Natural killer cell (primary cell): ENCODE measurements at regions not wholly inside any gene's neighbourhood (a gene's known extent, or its start where the extent isn't known, plus 50 kb on each side); places are given as distances from the start of the nearest gene placed in this dataset.

Experiments used
- ATAC-seq, 3 donors: fragments of 150-1000 bp in 2 of 3; fragments of 200-7000 bp in 1 of 3; cut with Tn5 transposase; 1 replicate in 1 of 3; 2 replicates in 2 of 3; pipeline ENCODE4 v1.10.0; 2021; ENCODE audit warnings: mild to moderate bottlenecking in 2 of 3, moderate library complexity in 2 of 3
- DNase-seq, 2 donors: peaks; one replicate each; pipeline versions ENCODE4 v3.0.0 to v3.0.0-alpha.2; 2013 to 2021; ENCODE audit warnings: mixed read lengths in 1 of 2
- H3K27ac ChIP-seq: one replicate; pipeline ENCODE4 v1.5.1; 2013; ENCODE audit warnings: mild to moderate bottlenecking, low read length
- H3K27me3 ChIP-seq: one replicate; pipeline ENCODE4 v1.6.1; 2013; ENCODE audit warnings: low read length; ENCODE audit not compliant: control insufficient read depth, insufficient read depth
- H3K36me3 ChIP-seq: one replicate; pipeline ENCODE4 v1.6.1; 2013; ENCODE audit warnings: low read length; ENCODE audit not compliant: control insufficient read depth, insufficient read depth
- H3K4me1 ChIP-seq: one replicate; pipeline ENCODE4 v1.6.1; 2013; ENCODE audit warnings: low read length; ENCODE audit not compliant: control insufficient read depth, insufficient read depth
- H3K4me3 ChIP-seq: one replicate; pipeline ENCODE4 v1.5.1; 2013; ENCODE audit warnings: low read length
- H3K9me3 ChIP-seq: one replicate; pipeline ENCODE4 v1.6.1; 2013; ENCODE audit warnings: low read length; ENCODE audit not compliant: control insufficient read depth, insufficient read depth
- H3K27ac Mint-ChIP-seq, 2 donors: one replicate each; pipeline ENCODE4 v1.8.0; 2022; ENCODE audit warnings: mild to moderate bottlenecking in 2 of 2, mixed read lengths in 2 of 2, moderate library complexity in 1 of 2
- H3K27me3 Mint-ChIP-seq, 2 donors: one replicate each; pipeline ENCODE4 v1.8.0; 2022; ENCODE audit warnings: low read depth in 2 of 2, mixed read lengths in 2 of 2
- H3K36me3 Mint-ChIP-seq: one replicate; pipeline ENCODE4 v1.8.0; 2022; ENCODE audit warnings: mixed read lengths
- H3K4me1 Mint-ChIP-seq, 2 donors: one replicate each; pipeline ENCODE4 v1.8.0; 2022; ENCODE audit warnings: mixed read lengths in 2 of 2
- H3K4me3 Mint-ChIP-seq: one replicate; pipeline ENCODE4 v1.8.0; 2022; ENCODE audit warnings: mild to moderate bottlenecking, moderate library complexity, mixed read lengths
- H3K9me3 Mint-ChIP-seq, 2 donors: one replicate each; pipeline ENCODE4 v1.8.0; 2022; ENCODE audit warnings: mixed read lengths in 2 of 2
- WGBS: methylation state at CpG from one replicate; pipeline ENCODE4 v1.1.7; 2013; ENCODE audit warnings: missing lambda C conversion rate; ENCODE audit not compliant: insufficient coverage; 5-methylcytosine and 5-hydroxymethylcytosine counted together
- intact Hi-C: fragments of 100-400 bp; cut with micrococcal nuclease; formaldehyde crosslinking; loops from one replicate; pipeline ENCODE4 v1.14.2; 2022
- TF ChIP-seq, protein P1 (sequence below): fragments of 200-600 bp; IDR thresholded peaks from one replicate; pipeline ENCODE4 v1.8.0; 2022; ENCODE audit warnings: antibody characterized with exemption

DNA sequence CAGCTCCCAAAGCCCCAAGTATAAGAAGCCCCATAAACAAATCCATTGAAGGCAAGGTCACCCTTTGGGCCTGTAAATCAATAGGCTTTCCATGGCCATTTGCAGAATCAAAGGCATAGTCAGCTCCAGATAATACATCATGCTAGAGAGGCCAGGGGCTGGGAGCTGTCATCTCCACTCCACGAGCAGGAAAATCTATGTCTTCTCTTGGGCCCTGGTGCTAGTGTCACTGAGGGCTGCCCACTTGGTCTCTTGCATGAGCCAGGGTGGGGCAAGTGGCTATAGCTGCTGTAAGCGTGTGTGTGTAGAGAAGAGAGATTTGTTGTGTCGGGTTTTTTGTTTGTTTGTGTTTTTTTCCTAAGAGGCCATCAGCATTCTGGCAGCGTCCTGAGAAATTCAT is 90.0 kb upstream of the ZNF618 start:
- Histone ChIP-seq H3K9me3 (no peaks in the 10 kb centered on the region), H3K4me1 (no peaks in the 10 kb centered on the region), H3K27ac (no peak overlapping the region), H3K27me3 (no peaks in the 10 kb centered on the region), H3K36me3 (no peaks in the 10 kb centered on the region), H3K4me3 (no peak overlapping the region)
- Mint-ChIP-seq H3K27me3 (no peaks in the 10 kb centered on the region), H3K27ac (no peak overlapping the region), H3K36me3 (no peaks in the 10 kb centered on the region), H3K9me3 (no peaks in the 10 kb centered on the region), H3K4me1 (no peaks in the 10 kb centered on the region), H3K4me3 (no peak overlapping the region)
- DNase-seq (no peak), ATAC-seq (no peak)
- TF ChIP-seq, protein P1, sequence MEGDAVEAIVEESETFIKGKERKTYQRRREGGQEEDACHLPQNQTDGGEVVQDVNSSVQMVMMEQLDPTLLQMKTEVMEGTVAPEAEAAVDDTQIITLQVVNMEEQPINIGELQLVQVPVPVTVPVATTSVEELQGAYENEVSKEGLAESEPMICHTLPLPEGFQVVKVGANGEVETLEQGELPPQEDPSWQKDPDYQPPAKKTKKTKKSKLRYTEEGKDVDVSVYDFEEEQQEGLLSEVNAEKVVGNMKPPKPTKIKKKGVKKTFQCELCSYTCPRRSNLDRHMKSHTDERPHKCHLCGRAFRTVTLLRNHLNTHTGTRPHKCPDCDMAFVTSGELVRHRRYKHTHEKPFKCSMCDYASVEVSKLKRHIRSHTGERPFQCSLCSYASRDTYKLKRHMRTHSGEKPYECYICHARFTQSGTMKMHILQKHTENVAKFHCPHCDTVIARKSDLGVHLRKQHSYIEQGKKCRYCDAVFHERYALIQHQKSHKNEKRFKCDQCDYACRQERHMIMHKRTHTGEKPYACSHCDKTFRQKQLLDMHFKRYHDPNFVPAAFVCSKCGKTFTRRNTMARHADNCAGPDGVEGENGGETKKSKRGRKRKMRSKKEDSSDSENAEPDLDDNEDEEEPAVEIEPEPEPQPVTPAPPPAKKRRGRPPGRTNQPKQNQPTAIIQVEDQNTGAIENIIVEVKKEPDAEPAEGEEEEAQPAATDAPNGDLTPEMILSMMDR, result no peak
- 79% methylated on average over 3 of the region's 4 CpGs for WGBS
- intact Hi-C loops, result no loop called here

DNA sequence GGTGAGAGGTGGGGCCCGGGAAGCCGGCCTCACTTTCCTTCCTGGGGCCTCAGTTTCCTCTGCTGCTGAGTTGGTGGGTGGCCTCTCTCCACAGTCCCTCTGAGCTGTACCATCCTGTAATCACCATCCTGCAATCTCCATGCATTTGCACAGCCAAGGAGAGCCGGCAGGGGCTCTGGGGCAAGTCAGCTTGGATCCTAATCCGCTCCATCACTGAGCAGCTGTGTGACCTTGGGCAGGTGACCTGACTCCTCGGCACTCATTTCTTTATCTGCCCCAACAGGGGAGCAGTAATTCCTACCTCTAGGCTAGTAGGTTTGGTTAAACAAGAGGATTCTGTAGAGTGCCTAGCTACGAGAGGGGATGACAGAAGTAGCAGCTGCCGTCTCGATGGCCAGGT is 88.2 kb upstream of the ZNF618 start:
- no peak overlapping the region for H3K27ac ChIP-seq
- no peaks in the 10 kb centered on the region for H3K4me1 ChIP-seq
- H3K4me3 Mint-ChIP-seq, result no peak overlapping the region
- WGBS, result 81% methylated on average over 8 of the region's 8 CpGs
- H3K4me3 ChIP-seq, result no peak overlapping the region
- no peaks in the 10 kb centered on the region for H3K27me3 ChIP-seq
- H3K36me3 Mint-ChIP-seq, result no peaks in the 10 kb centered on the region
- no peaks in the 10 kb centered on the region for H3K36me3 ChIP-seq
- no peaks in the 10 kb centered on the region for H3K27me3 Mint-ChIP-seq
- DNase-seq (no peak), ATAC-seq (no peak)
- no peak overlapping the region for H3K27ac Mint-ChIP-seq
- no peaks in the 10 kb centered on the region for H3K4me1 Mint-ChIP-seq
- TF ChIP-seq, protein P1, result no peak
- no peaks in the 10 kb centered on the region for H3K9me3 ChIP-seq
- no peaks in the 10 kb centered on the region for H3K9me3 Mint-ChIP-seq
- intact Hi-C loops, result no loop called here

DNA sequence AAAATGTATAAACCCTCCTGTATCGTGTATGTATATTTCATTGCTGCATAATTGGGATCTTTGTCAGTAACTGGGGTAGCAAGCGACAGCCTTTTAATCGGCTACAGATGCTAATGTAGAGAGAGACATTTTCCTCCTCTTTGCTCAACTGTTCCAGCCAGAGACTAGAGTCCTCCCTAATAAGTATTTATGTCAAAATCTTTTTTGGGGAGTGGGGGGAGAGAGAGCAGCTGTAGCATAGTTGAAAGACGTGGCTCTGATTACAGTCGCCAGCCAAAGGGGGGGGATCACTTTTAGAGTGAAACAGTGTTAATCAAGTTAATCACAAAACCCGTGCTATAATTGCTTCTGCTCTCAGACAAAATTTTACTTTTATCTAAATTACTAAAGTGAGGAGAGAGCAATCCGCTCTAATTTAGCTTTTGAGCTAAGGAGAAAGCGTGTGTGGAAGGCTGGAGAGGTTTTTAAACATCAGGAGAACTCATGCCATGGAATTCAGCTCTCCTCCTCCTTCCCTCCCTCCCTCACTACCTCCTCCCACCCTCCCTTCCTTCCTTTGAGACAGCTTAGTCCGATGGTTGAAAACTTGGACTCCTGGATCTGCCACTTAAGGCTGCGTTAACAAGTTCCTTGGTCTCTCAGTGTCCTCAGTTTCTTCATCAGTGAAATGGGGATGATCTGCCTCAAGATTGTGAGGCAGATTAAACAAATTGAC is 87.3 kb upstream of the ZNF618 start:
- Histone ChIP-seq H3K36me3 (no peaks in the 10 kb centered on the region), H3K9me3 (no peaks in the 10 kb centered on the region), H3K4me1 (no peaks in the 10 kb centered on the region), H3K27ac (no peak overlapping the region), H3K27me3 (no peaks in the 10 kb centered on the region), H3K4me3 (no peak overlapping the region)
- ATAC-seq (no peak), DNase-seq (no peak)
- no peak overlapping the region for H3K4me3 Mint-ChIP-seq
- no peaks in the 10 kb centered on the region for H3K27me3 Mint-ChIP-seq
- TF ChIP-seq, protein P1, result no peak
- WGBS, result 86% methylated on average over 7 of the region's 10 CpGs
- no peaks in the 10 kb centered on the region for H3K4me1 Mint-ChIP-seq
- no peaks in the 10 kb centered on the region for H3K9me3 Mint-ChIP-seq
- no peaks in the 10 kb centered on the region for H3K36me3 Mint-ChIP-seq
- intact Hi-C loops, result no loop called here
- no peak overlapping the region for H3K27ac Mint-ChIP-seq

DNA sequence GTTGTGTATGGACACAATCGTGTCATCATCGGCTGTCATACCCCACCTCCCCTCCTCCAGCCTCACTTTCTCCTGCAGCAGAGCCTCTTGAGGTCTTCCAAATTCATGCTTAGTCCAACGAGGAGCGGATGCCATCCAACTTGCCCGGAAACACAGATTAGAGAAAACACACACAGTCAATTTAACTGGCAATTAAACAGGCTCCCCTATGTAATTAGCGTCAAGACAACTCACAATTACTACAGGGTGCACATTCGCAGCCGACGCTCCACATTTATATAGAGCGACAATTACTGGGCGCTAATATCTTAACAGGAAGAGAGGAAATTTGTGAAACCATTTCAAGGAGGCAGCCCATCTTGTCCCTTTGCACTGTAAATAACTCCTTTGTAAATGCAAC is 86.0 kb upstream of the ZNF618 start:
- H3K36me3 ChIP-seq, result no peaks in the 10 kb centered on the region
- H3K4me1 ChIP-seq, result no peaks in the 10 kb centered on the region
- WGBS, result 96% methylated on average over 11 of the region's 11 CpGs
- H3K9me3 ChIP-seq, result no peaks in the 10 kb centered on the region
- intact Hi-C loops, result no loop called here
- ATAC-seq (no peak), DNase-seq (no peak)
- no peaks in the 10 kb centered on the region for H3K4me1 Mint-ChIP-seq
- no peak overlapping the region for H3K27ac ChIP-seq
- no peaks in the 10 kb centered on the region for H3K27me3 ChIP-seq
- H3K36me3 Mint-ChIP-seq, result no peaks in the 10 kb centered on the region
- no peak overlapping the region for H3K4me3 Mint-ChIP-seq
- H3K27ac Mint-ChIP-seq, result no peak overlapping the region
- H3K27me3 Mint-ChIP-seq, result no peaks in the 10 kb centered on the region
- TF ChIP-seq, protein P1, result no peak
- H3K9me3 Mint-ChIP-seq, result no peaks in the 10 kb centered on the region
- no peak overlapping the region for H3K4me3 ChIP-seq
